GM18873 (cell line): ENCODE measurements at regions not wholly inside any gene's neighbourhood (a gene's known extent, or its start where the extent isn't known, plus 50 kb on each side); places are given as distances from the start of the nearest gene placed in this dataset.

Experiments used
- ATAC-seq: cut with Tn5 transposase; IDR thresholded peaks from one replicate; pipeline ENCODE4 v1.9.1; 2021; ENCODE audit warnings: mild to moderate bottlenecking, moderate library complexity, moderate number of reproducible peaks; ENCODE audit not compliant: unreplicated experiment, low FRiP score

DNA sequence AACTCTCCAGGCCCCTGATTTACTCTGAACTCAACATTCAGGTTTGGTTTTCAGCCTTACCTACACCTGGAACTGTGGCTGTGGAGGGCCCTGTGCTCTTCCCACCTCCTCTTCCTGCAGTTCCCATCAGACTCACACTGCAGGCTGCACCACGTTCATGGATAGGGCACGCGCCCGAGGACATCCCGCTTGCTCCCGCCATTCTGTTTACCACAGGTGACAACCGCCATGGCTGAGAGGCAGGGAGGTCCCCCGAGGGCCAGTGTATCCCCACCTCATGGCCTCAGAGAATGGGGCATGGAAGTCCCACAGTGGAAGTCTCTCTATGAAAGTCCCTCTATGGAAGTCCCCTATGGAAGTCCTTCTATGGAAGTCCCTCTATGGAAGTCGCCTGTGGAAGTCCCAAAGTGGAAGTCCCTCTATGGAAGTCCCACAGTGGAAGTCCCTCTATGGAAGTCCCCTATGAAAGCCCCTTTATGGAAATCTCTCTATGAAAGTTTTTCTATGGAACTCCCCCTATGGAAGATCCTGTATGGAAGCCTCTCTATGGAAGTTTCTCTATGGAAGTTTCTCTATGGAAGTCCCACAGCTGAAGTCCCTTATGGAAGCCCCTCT, 358.4 kb upstream of the SALL3 start:
- no peak for ATAC-seq

DNA sequence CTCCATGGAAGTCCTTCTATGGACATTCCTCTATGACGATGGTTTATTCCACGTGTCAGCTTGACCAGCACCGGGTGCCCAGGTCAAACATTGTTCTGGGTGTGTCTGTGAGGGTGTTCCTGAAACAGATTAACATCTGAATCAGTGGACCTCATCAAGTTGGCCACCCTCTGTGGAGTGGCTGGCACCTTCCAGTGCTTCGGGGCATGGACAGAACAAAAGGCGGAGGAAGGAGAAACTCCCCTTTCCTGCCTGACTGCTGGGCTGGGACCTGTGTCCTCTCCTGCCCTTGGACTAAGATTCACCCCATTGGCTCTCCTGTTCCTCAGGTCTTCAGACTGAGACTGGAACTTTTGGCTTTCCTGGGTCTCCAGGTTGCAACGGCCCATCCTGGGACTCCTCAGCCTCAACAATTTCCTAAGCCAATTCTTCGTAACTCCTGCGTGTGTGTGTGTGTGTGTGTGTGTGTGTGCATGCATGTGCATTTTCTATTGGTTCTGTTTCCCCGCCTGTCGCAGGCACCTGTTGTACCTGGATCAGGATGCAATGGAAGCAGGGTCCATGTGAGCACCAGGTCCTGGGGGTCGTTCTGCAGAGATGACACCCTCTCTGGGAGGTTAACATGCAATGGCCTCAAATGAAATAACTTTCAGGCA, 357.2 kb upstream of the SALL3 start:
- ATAC-seq, result no peak

DNA sequence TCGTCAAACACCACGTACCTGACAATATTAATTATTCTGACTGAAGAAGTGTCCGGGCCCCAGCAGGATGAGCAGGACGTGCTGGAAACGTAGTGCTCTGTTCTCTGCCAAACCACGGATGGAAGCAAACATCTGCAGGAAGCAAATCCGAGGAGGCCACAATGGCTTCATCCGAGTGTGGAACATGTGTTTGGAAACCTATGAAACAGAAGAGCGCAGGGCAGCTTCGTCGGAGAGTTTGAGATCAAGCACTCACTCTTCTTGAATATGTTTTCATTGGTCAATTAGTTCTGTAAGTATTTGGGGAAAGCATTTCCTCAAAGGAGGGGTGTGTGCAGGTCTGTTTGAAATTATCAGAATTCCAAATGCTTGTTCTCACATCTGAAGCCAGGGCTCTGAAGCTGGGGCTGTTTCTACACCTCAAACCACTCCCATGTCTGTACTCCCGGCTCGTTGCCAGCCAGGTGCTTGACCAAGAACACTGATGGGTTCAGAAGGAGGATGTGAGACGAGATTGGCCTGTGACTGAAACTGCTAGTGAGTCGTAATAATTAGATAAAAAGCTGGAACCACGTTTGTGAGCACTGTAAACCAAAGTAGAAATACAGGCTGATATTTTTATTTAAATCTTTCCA, 356.6 kb upstream of the SALL3 start:
- no peak for ATAC-seq

DNA sequence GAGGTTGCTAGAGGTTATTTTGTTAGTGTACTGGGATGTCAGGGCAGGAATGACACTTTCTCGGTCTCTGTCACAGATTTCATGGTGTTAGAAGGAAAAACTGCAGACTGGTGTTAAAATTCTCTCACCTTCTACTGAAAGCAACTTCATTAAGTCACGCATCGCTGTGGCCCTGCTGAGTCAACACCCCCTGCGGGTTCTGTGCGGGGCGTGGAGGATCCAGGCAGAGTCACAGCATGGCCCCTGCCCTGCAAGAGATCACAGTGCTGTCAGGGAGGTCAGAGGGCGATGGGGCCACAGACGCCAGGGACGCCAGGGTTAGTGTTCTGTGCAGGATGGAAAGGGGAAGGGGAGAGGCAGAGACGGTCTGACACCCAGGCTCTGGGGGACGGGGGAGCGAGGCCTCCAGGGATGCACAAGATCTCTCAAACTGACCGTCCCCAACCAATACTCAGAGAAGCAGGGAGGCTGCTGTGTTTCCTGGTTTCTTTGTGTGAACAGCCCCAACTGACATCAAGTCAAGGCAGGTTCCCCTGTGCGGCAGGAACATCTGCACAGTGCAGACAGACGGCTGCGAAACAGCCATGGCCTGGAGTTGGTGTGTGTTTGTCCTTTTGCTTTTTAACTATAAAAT, 354.9 kb upstream of the SALL3 start:
- ATAC-seq, result no peak

DNA sequence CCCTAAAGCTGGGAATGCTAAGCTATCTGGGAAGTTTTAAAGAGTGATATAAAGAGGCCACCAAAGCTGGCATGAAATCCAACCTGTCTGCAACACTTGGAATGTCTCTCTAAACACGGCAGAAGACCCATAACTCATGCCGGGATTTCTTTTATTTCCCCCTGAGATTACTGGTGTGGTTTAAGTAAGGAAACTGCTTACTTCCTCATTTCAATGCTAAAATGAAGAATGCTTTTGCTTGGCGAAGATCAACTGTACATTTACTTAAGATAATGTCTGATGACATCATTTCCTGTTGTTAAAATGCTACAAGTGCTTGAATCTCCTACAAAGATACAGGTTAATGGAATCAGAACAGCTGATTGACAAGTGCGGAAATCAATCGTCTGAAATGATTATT, 353.8 kb upstream of the SALL3 start:
- ATAC-seq, result no peak

DNA sequence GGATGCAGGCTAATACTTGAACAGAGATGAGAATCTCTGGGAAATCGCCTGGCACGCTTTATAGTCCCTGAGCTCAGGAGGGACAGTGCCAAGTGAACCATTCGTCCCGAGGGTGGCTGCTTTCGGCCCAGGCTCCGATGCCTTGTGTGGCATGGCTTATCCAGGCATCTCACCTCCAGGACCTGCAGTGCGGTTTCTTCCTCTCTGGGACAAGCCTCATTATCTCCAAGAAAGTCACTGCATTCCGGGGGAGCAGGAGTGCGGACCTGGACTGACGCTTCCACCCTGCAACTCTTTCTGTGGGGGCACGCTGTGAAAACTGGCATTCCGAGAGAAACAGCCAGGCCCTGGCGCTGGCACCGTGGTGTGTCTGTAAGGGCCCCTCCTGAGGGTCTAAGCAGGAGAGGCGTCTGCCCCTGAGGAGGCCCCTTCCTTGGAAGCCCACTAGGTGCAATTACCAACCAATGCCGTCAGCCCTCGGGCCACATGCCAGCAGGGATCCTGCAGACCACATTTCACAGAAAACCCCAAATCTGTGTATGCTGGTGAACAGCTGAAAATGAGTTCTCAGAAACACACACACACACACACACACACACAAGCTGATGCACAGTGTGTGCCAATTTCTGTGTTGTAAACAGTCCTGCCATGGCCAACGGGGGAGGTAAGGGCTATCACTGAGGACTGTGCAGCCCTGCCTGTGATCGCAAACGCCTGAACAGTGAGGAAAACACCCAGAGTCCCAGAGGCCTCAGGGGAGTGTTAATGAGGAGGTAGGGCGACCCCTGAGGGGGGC, 351.9 kb upstream of the SALL3 start:
- ATAC-seq, result no peak

DNA sequence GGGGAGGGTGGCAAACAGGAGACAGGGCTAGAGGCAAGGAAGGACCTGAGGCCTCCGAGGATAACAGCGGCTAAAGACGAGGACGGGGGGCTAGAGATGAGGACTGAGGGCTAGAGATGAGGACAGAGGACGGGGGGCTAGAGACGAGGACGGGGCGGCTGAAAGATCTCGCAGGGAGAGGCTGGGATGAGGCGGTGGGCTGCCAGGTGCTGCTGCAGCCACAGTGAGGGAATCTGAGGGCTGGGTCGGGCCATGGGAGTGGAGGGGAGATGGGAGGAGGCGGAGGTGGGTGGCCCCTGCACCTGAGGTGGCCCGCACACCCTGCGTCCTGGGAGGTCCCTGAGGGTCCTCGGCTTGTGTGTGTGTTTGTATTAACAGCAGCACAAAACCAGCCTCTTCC, 350.2 kb upstream of the SALL3 start:
- no peak for ATAC-seq

- no peak for ATAC-seq
Observed at GRCh38 chr18:78630356-78630755, 349.3 kb upstream of the SALL3 start.

GRCh38 chr18:78630981-78631510, 348.6 kb upstream of the SALL3 start:
- ATAC-seq, result no peak

DNA sequence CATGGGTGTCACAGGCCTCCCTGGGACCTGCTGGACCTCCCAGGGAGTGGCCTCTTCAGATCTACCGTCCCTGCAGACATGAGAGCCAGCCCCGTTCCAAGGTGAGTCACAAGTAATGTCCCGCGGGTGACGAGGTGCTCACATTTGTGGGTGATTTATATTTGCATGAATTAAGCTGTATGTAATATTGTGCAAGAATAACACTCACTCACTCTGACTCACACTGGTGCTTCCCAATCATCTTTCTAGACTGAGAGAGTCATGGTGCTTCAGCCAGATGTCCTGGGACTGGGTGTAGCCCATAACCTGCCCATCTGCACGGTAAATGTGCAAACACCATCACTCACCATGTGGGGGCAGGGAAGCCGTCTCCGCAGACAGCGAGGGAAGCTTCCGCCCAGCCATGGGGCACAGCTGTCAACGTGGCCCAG, 347.5 kb upstream of the SALL3 start:
- no peak for ATAC-seq

DNA sequence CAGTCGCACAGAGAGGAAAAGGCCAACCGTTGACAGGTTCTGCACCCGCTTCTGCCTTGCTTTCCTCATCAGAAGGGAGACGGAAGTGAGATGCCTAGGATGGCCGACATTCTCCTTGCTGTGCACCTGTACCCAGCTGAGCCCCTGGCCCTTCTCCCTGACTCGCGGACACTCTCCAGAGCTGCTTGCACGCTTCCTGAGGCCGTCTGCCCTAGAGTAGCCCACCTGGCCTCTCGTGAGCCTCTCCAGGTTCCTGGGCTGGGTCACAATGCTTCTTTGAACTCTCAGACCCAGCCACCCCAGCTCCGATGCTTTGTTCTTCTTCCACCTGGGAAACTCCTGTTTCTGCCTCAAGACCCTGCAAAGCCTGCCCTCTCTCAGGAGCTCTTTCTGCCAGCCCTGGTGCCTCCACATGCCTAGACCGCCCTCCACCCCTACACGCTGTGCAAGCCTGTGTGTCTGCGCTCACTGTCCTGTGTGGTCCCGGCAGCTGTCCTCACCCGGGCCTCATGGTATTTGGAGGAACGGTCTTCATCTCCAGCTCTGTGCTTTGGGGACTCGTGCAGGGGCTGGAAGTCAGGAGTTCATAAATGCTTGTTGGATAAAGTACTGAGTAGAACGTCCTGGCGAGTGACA, 345.4 kb upstream of the SALL3 start:
- ATAC-seq, result no peak

GRCh38 chr18:78635093-78635800, 344.4 kb upstream of the SALL3 start:
- ATAC-seq, result no peak

DNA sequence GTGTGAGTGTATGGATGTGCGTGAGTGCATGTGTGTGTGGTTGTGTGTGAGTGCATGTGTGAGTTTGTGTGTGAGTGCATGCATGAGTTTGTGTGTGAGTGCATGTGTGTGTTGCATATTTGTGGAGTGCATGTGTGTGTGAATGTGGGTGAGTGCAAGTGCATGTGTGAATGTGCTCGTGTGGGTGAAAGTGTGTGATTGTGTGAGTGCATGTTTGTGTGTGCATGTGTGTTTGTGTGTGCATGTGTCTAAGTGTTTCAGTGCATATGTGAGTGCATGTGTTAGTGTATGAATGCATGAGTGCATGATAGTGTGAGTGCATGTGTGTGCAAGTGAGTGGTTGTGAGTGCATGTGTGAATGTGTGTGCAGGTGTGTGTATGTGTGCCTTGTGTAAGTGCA, 343.4 kb upstream of the SALL3 start:
- ATAC-seq, result no peak

DNA sequence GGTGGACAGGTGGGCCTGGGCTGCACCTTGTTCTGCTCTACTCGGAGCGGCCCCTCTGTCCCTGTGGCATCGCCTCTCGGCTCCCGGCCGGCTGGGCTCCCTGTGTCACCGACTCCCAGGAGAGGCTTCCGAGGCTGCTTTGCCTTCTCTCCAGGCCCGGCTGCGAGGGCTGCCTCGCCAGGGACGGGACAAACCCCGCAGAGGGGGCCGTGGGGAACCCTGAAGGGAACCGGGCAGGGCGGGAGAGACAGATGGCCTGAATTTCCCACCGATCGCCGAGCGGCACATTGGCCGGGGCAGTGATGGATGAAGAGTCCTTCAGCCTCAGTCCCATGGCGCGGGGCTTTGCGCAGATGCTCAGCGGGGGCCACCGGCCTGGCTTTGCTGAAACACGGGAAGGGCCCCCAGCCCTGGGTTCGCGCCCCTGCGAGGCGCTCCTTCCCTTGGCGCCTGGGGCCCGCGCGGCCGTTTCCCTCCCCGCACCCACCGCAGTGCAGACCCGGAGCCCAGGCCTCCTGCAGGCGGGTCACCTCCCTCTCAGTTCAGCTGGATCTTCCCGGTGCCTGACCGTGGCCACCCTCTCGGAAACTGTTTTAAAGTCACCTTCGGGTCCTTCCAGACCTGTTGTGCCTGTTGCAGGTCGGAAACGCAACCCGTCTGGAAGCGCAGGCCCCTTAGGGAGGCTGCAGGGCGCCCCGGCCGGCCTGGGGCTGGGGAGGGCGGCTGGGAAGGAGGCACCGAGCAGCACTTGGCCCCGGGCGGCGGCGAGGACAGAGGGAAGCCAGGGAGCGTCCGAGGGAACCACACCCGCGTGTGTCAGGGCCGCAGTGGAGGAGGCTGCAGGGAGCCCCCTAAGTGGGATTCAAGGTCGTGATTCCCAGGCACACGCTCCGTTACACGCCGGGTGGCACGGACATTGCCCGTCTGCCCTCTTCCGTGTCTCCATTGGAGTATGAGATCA, 341.9 kb upstream of the SALL3 start:
- ATAC-seq, result no peak

DNA sequence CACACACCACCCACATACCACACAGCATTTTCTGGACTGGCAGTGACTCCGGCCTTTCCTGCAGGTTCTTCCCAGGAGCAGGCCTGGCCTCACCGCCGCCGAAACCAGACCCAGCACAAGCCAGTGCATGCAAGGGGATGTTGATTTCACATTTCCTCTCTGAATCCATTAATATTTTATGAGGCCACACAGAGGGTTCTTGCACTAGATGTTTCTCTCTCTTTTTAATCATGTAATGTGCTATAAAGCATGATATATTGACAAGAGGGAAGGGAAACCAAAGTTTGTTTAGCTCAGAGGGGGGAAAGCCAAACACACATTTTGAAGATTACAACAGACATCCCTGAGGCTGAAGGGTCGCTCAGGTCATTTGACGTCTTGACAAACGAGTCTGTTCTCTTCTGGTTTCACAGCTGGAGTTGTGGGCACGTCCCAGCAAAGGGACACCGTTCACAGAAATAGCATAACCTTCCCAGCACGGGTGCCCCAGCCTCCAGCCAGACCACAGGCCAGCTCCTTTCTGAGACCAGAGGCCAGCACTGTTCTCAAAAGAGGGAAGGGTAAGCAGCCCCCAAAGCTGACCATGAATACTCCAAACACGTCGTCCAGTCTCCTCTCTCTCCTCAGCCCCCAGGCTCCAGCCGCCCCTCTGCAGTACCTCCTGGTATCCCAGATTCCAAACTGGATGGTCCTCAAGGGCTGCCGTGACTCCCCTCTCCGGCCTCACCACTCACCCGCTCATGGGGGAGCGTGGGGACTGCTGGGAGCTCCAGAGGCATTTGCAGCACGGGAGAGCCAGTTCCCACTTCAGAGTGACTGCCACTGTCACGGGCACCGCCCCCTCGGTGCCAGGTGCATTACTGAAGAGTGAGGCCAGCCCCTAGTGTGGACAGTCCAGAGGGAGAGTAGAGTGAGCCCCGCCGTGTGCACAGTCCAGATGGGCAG, 340.3 kb upstream of the SALL3 start:
- no peak for ATAC-seq

DNA sequence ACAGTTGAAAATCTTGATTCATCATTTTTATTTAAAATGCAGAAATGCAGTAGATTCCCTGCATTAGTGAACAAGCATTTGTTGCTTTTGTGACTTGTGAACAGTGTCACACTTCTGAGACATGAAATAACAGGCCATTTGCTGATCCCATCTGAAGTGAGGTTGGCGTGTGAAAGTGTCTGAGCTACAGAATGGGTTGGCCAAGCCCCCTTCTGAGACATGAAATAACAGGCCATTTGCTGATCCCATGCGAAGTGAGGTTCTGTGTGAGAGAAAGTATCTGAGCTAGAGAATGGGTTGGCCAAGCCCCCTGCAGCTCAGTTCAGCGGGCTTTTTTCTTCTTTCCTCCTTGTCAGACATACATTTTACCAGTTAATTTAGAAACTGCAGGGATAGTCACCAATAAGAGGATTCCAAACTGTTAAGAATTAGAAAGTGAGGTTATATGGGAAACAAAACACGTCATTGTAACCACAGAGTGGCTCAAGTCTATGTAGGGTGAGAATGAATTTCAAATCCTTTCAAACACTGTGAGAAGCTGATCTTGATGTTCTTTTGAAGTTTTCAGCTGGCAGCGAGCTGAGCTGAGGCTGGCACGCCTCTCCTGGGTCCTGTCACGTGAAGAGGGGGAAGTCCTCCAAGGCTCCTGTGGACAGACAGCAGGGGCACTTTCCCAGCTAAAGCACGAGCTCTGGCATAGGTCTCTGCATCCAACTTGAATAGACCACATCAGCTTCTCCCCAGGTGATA, 339.2 kb upstream of the SALL3 start:
- ATAC-seq, result no peak
